GM23248 (cell line): ENCODE measurements at regions not wholly inside any gene's neighbourhood (a gene's known extent, or its start where the extent isn't known, plus 50 kb on each side); places are given as distances from the start of the nearest gene placed in this dataset.

Source experiments
- DNase-seq: peaks from one replicate; pipeline ENCODE4 v3.0.0-alpha.2; 2015
- H2AFZ ChIP-seq: fragments of 200-600 bp; sonication (generic); 2 replicates; pipeline ENCODE4 v1.6.1; 2016; ENCODE audit warnings: antibody characterized with exemption
- H3F3A ChIP-seq: fragments of 200-600 bp; sonication (generic); 2 replicates; pipeline ENCODE4 v1.6.1; 2016; ENCODE audit warnings: mild to moderate bottlenecking, antibody characterized with exemption, mixed run types; ENCODE audit not compliant: insufficient read depth
- H3K27ac ChIP-seq: fragments of 200-600 bp; sonication (generic); 2 replicates; pipeline ENCODE4 v1.5.1; 2016; ENCODE audit warnings: mild to moderate bottlenecking
- H3K27me3 ChIP-seq: fragments of 200-600 bp; sonication (generic); replicated peaks from 2 replicates; pipeline ENCODE4 v1.6.1; 2016; ENCODE audit warnings: mild to moderate bottlenecking; ENCODE audit not compliant: insufficient read depth
- H3K36me3 ChIP-seq: fragments of 200-600 bp; sonication (generic); 2 replicates; pipeline ENCODE4 v1.6.1; 2016; ENCODE audit warnings: low read depth, mild to moderate bottlenecking
- H3K4me1 ChIP-seq: fragments of 200-600 bp; sonication (generic); 2 replicates; pipeline ENCODE4 v1.6.1; 2016; ENCODE audit warnings: mild to moderate bottlenecking; ENCODE audit not compliant: insufficient read depth
- H3K4me2 ChIP-seq: fragments of 200-600 bp; sonication (generic); one replicate; pipeline ENCODE4 v1.6.1; 2016; ENCODE audit warnings: mild to moderate bottlenecking; ENCODE audit not compliant: unreplicated experiment
- H3K4me3 ChIP-seq: fragments of 200-600 bp; sonication (generic); 2 replicates; pipeline ENCODE4 v1.5.1; 2016; ENCODE audit warnings: mild to moderate bottlenecking
- H3K79me2 ChIP-seq: fragments of 200-600 bp; sonication (generic); 2 replicates; pipeline ENCODE4 v1.6.1; 2016; ENCODE audit warnings: mild to moderate bottlenecking; ENCODE audit not compliant: insufficient read depth
- H3K9ac ChIP-seq: fragments of 200-600 bp; sonication (generic); 2 replicates; pipeline ENCODE4 v1.6.1; 2016; ENCODE audit warnings: mild to moderate bottlenecking
- H3K9me2 ChIP-seq: fragments of 200-600 bp; sonication (generic); 2 replicates; pipeline ENCODE4 v1.6.1; 2016; ENCODE audit warnings: mixed run types, mild to moderate bottlenecking, moderate library complexity; ENCODE audit not compliant: insufficient read depth
- H3K9me3 ChIP-seq: fragments of 200-600 bp; sonication (generic); one replicate; pipeline ENCODE4 v1.6.1; 2017; ENCODE audit warnings: low read depth
- H4K20me1 ChIP-seq: fragments of 200-600 bp; sonication (generic); 2 replicates; pipeline ENCODE4 v1.6.0; 2016; ENCODE audit not compliant: insufficient read depth
- EZH2 ChIP-seq: fragments of 200-600 bp; sonication (generic); IDR thresholded peaks from 2 replicates; pipeline ENCODE4 v1.6.1; 2018; ENCODE audit warnings: antibody characterized with exemption, mild to moderate bottlenecking; ENCODE audit not compliant: insufficient read depth, poor library complexity, severe bottlenecking
- EZH2phosphoT487 ChIP-seq: fragments of 200-600 bp; sonication (generic); IDR thresholded peaks from 2 replicates; pipeline ENCODE4 v1.6.1; 2018; ENCODE audit warnings: antibody characterized with exemption, moderate library complexity, mild to moderate bottlenecking, low read depth; ENCODE audit not compliant: insufficient read depth
- WGBS, 2 experiments: methylation state at CpG; one replicate each; pipeline ENCODE4 v1.1.6; 2015 to 2017; ENCODE audit warnings: low lambda C conversion rate in 2 of 2, low coverage in 1 of 2; ENCODE audit errors: missing lambda C conversion rate in 2 of 2; 5-methylcytosine and 5-hydroxymethylcytosine counted together
- in situ Hi-C: fragments of 300-500 bp; cut with MboI; formaldehyde crosslinking; loops from 2 replicates; pipeline ENCODE4 v1.15.0; 2020

DNA sequence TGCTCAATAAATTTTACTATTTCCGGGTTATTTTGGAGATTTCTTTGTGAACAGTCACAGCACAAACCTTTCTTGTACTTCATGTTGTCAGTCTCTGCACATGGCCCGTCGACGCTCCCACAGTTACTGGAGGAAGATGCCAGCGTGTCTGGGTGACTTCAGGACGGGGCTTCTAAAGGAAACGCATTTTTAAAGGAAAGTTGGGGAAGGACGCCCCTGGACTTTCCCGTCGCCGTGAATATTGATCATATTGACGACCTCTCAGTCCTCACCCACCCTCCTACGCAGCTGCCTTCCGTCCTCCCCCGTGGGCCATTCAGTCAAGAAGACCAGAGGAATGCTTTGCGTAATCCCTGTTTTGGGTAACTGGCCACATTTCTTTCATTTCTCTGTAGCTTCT is 71.1 kb upstream of the SNTG2 start:
- Histone ChIP-seq H3K4me3 (no peak overlapping the region), H3K4me2 (no peak overlapping the region), H3K27me3 (no peaks in the 10 kb centered on the region), H3K27ac (no peak overlapping the region), H3K9me2 (no peaks in the 10 kb centered on the region), H3K79me2 (no peaks in the 10 kb centered on the region), H3K9ac (no peak overlapping the region), H2AFZ (no peak overlapping the region), H3F3A (no peaks in the 10 kb centered on the region), H4K20me1 (no peaks in the 10 kb centered on the region), H3K9me3 (no peaks in the 10 kb centered on the region), H3K4me1 (no peaks in the 10 kb centered on the region), H3K36me3 (no peaks in the 10 kb centered on the region)
- TF ChIP-seq EZH2phosphoT487, result no peak
- TF ChIP-seq EZH2, result no peak
- no peak for DNase-seq
- in situ Hi-C loops, result no loop called here
- 63 to 70% methylated on average over 16 of the region's 16 CpGs for WGBS, 2 experiments

DNA sequence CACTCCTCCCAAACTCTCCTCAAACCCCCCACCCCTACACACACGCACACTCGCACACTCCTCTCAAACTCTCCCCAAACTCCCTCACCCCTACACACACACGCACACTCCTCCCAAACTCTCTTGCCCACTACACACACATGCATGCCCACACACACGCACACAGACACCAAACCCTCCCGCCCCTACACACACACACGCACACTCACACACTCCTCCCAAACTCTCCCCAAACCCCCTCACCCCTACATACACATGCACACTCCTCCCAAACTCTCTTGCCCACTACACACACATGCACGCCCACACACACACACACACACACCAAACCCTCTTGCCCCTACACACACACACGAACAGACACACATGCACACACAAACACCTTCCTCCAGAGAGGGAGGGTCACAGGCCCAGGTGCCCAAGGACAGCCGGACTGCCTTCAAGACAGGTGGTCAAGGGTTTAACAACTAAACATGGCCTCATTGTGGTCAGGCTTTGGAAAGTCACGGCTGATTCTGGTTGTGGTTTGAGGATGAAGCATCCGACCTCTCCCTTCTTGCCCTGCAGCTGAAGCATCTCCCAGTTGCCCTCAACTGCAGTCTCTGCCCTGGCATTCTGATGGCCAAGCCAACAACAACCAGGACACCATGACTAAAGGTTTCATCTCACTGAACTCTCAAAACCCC is 72.3 kb upstream of the SNTG2 start:
- H3K4me2 ChIP-seq, result no peak overlapping the region
- TF ChIP-seq EZH2phosphoT487 (no peak), EZH2 (no peak)
- H4K20me1 ChIP-seq, result no peaks in the 10 kb centered on the region
- no peaks in the 10 kb centered on the region for H3F3A ChIP-seq
- no peak overlapping the region for H3K27ac ChIP-seq
- H3K36me3 ChIP-seq, result no peaks in the 10 kb centered on the region
- no peaks in the 10 kb centered on the region for H3K79me2 ChIP-seq
- no peaks in the 10 kb centered on the region for H3K9me3 ChIP-seq
- no peaks in the 10 kb centered on the region for H3K4me1 ChIP-seq
- H3K27me3 ChIP-seq, result no peaks in the 10 kb centered on the region
- DNase-seq, result no peak
- no peak overlapping the region for H2AFZ ChIP-seq
- in situ Hi-C loops, result no loop called here
- 59 to 60% methylated on average over 5 to 11 of the region's 11 CpGs for WGBS, 2 experiments
- H3K9ac ChIP-seq, result no peak overlapping the region
- no peak overlapping the region for H3K4me3 ChIP-seq
- no peaks in the 10 kb centered on the region for H3K9me2 ChIP-seq

DNA sequence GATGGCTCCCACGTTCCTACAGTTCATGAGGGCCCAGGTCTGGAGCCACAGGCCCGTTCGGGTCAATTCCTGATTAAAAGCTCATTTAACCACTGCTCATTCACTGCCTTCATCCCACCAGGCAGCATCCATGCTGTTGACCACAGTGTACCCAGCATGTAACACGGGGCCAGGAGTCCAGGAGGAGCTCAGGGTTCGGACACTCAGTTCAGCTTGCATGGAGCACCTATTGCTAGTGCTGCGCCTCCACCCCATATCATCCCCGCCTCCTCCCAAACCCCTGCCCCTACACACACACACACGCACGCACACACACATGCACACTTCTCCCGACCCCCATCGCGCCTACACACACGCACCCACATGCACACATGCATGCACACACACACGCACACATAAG is 72.9 kb upstream of the SNTG2 start:
- Histone ChIP-seq H3K4me1 (no peaks in the 10 kb centered on the region), H3K36me3 (no peaks in the 10 kb centered on the region), H3K27me3 (no peaks in the 10 kb centered on the region), H3K9me3 (no peaks in the 10 kb centered on the region), H3F3A (no peaks in the 10 kb centered on the region), H3K9me2 (no peaks in the 10 kb centered on the region), H3K9ac (no peak overlapping the region), H4K20me1 (no peaks in the 10 kb centered on the region), H3K27ac (no peak overlapping the region), H3K4me2 (no peak overlapping the region), H2AFZ (no peak overlapping the region), H3K79me2 (no peaks in the 10 kb centered on the region), H3K4me3 (no peak overlapping the region)
- in situ Hi-C loops, result no loop called here
- no peak for TF ChIP-seq EZH2
- no peak for TF ChIP-seq EZH2phosphoT487
- no peak for DNase-seq
- WGBS, 2 experiments, result 36 to 66% methylated on average over 4 to 14 of the region's 14 CpGs

DNA sequence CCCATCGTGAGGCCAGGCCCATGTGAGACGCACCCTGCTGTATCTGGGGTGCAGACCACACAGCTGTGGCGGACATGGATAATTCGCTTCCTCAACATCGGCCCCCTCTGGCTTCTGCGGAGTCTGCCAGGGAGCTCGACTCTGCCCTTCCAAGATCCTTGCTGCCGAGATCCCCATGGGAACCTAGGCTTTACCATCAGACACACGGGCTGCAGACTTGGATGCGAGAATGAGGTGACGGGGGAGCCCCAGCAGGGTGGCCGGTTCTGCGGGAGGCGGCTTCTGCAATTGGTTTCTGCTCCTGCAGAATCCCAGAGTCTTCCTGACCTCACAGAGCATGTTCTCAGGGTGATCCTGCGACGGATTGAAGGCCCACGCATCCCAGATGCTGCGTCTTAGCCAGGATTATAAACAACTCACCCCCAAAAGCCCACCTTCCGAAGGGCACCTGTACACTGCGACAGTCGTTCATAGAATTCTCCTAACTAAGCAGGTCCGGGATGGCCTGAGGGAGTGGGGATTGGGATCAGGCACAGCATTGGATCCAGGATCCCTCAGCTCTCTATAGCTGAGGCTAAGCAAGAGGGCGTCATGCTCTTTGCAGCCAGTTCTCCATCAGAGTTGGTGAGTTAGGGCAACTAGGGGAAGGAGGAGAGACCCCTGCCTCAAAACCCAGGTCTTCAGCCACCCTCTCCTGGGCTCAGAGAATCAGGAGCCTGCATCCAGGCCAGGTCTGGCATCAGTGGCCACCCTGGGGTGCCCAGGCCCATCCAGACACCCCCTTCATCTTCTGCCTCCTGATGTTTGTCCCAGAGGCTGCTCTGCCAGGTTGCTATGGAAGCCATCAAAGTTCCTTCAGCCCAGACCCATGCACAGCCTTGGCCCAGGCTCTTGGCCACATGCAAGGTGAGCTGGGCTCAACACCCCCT is 74.7 kb upstream of the SNTG2 start:
- no peaks in the 10 kb centered on the region for H3K9me2 ChIP-seq
- no peaks in the 10 kb centered on the region for H3K4me1 ChIP-seq
- 64 to 66% methylated on average over 22 to 23 of the region's 23 CpGs for WGBS, 2 experiments
- H3K4me2 ChIP-seq, result no peak overlapping the region
- H3K9me3 ChIP-seq, result no peaks in the 10 kb centered on the region
- in situ Hi-C loops, result no loop called here
- no peak for DNase-seq
- no peak overlapping the region for H2AFZ ChIP-seq
- no peak overlapping the region for H3K27ac ChIP-seq
- TF ChIP-seq EZH2phosphoT487 (no peak), EZH2 (no peak)
- no peaks in the 10 kb centered on the region for H3F3A ChIP-seq
- no peaks in the 10 kb centered on the region for H3K27me3 ChIP-seq
- H3K79me2 ChIP-seq, result no peaks in the 10 kb centered on the region
- no peak overlapping the region for H3K9ac ChIP-seq
- H4K20me1 ChIP-seq, result no peaks in the 10 kb centered on the region
- no peaks in the 10 kb centered on the region for H3K36me3 ChIP-seq
- no peak overlapping the region for H3K4me3 ChIP-seq
